ENCODE measurements at regions not wholly inside any gene's neighbourhood (a gene's known extent, or its start where the extent isn't known, plus 50 kb on each side); places are given as distances from the start of the nearest gene placed in this dataset.

DNA sequence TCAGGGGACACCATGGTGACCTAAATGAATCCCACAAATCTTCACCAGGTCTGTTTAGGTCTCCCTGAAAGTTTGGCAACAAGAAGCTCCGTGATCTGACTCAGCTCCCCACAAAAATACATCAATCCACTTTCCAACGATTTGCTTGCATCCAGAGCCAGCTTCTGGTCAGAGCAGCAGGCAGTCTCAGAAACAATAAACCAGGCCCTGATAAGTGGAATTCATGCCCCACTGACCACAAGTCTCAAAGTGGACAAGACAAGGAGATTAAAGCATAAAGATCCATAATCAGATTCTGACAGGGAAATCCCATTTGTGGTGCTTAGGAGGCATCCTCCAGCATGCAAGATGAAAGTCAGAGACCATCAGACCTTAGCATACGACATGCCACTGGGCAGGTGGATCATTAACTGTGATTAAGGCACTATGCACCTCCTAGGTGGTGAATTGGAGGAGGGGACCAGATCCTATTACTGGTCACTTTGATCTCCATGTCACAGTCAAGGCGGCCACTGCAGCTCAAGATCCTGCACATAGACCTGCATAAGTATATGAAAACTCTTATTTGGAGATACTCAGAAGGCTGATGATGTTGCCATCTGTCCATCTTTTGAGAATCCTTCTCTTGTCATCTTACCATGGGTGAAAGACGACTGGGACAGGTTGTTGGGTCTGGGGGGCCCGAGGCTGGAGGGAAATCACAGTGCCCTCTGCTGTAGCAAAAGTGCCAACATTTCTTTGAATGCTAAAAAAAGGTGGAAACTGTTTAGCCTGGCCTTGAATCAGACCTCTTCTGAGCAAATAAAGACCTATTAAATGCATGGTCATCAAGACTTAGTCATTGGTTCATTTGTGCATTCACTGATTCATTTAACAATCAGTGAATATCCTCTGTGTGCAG is 309.2 kb upstream of the CCL2 start:
- Mint-ChIP-seq H3K4me3 (no peak overlapping the region), H3K9me3 (no peaks in the 10 kb centered on the region), H3K27me3 (ENCODE audit: low read depth) (peaks cover 49% of the 10 kb centered on the region), H3K27ac (no peak overlapping the region), H3K4me1 (peaks cover 4% of the 10 kb centered on the region), H3K36me3 (no peaks in the 10 kb centered on the region)
- TF ChIP-seq, protein P1, sequence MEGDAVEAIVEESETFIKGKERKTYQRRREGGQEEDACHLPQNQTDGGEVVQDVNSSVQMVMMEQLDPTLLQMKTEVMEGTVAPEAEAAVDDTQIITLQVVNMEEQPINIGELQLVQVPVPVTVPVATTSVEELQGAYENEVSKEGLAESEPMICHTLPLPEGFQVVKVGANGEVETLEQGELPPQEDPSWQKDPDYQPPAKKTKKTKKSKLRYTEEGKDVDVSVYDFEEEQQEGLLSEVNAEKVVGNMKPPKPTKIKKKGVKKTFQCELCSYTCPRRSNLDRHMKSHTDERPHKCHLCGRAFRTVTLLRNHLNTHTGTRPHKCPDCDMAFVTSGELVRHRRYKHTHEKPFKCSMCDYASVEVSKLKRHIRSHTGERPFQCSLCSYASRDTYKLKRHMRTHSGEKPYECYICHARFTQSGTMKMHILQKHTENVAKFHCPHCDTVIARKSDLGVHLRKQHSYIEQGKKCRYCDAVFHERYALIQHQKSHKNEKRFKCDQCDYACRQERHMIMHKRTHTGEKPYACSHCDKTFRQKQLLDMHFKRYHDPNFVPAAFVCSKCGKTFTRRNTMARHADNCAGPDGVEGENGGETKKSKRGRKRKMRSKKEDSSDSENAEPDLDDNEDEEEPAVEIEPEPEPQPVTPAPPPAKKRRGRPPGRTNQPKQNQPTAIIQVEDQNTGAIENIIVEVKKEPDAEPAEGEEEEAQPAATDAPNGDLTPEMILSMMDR (IDR thresholded peaks at IDR 0.05; ENCODE audit: unreplicated experiment): no peak
- DNase-seq (ENCODE audit: low spot score in 2 of 2, unreplicated experiment in 2 of 2): no peak

DNA sequence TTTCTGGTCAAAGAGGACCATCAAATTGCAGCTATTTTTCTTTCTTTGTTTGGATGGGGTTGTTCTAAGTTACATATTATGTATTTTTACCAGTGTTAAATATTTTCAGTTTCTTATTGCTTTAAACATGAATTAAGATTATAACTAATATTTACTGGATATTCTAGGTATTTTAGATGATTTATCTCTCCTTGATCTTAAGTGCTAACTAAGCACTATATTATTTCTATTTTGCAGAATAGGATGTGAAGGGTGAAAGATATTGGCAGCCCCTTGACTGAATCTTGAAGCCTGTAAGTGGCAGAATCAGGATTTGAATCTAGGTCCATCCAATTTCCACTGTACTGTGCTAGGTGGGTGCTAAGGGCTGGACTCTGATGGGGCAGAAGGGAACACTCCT is 307.3 kb upstream of the CCL2 start:
- Mint-ChIP-seq H3K36me3 (no peaks in the 10 kb centered on the region), H3K27me3 (ENCODE audit: low read depth) (peaks cover 49% of the 10 kb centered on the region), H3K4me3 (no peak overlapping the region), H3K9me3 (no peaks in the 10 kb centered on the region), H3K27ac (no peak overlapping the region), H3K4me1 (no peaks in the 10 kb centered on the region)
- TF ChIP-seq, protein P1 (IDR thresholded peaks at IDR 0.05; ENCODE audit: unreplicated experiment): no peak
- DNase-seq (ENCODE audit: low spot score in 2 of 2, unreplicated experiment in 2 of 2): no peak

DNA sequence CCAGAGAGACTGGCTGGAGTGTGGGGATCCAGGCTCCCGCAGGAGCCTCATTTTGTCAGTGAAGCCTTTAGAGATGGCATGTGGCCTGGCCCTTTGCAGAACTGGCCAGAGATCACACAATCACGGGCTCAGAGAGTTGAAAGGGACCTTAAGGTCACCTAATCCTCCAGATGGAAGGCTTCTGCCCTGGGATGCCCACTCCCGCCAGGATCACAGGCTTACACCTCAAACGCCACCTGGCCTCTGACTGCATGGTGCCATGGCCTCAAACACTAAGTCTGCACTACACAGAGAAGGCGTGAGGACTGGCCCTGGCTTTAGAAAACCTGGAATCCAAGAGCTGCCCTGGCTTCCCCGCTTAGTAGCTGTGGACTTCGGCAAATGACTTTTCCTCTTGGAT is 306.8 kb upstream of the CCL2 start:
- TF ChIP-seq, protein P1 (IDR thresholded peaks at IDR 0.05; ENCODE audit: unreplicated experiment): no peak
- DNase-seq (ENCODE audit: low spot score in 2 of 2, unreplicated experiment in 2 of 2): no peak
- Mint-ChIP-seq H3K36me3 (no peaks in the 10 kb centered on the region), H3K9me3 (no peaks in the 10 kb centered on the region), H3K27me3 (ENCODE audit: low read depth) (peaks cover 46% of the 10 kb centered on the region), H3K4me1 (no peaks in the 10 kb centered on the region), H3K4me3 (no peak overlapping the region), H3K27ac (no peak overlapping the region)

DNA sequence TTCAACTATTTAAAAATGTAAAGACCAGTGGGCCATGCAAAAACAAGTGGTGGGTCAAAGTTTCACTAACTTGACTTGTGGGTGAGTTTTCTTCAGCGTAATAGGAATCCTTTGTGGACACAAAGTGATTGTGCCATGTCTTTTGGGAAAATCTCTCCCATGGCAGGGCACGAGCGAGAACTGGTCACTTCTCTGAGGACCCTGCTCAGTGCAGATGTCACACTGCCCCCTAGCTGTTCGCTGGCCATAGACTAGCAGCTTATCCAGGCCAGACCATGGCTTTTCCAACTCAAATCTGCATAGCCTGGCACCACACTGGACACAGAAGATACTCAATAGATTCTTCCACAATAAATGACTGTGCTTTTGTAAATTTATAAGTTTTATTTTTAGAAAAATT is 306.0 kb upstream of the CCL2 start:
- TF ChIP-seq, protein P1 (IDR thresholded peaks at IDR 0.05; ENCODE audit: unreplicated experiment): no peak
- Mint-ChIP-seq H3K27me3 (ENCODE audit: low read depth) (peaks cover 51% of the 10 kb centered on the region), H3K4me3 (no peak overlapping the region), H3K9me3 (no peaks in the 10 kb centered on the region), H3K36me3 (no peaks in the 10 kb centered on the region), H3K4me1 (no peaks in the 10 kb centered on the region), H3K27ac (no peak overlapping the region)
- no peak for DNase-seq (ENCODE audit: low spot score in 2 of 2, unreplicated experiment in 2 of 2)

DNA sequence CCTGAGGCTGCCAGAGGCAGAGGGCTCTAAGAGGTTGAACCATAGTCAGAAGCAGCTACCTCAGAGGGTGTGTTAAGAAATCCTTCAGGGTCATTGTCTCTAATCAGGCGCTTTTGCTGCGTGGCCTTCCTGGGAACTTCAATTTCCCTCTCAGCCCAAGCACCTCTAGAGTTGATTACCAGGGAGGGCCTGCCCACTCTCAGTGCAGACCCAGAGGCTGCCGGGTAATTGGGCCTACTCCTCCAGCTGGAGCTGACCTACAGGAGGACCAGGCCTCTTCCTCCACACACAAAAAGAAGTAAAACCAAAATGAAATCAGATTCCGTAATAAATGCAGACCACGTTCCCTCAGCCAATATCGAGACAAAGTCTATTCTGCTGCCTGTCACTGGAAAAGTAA is 305.0 kb upstream of the CCL2 start:
- Mint-ChIP-seq H3K36me3 (no peaks in the 10 kb centered on the region), H3K27me3 (ENCODE audit: low read depth) (peaks cover 51% of the 10 kb centered on the region), H3K27ac (no peak overlapping the region), H3K9me3 (no peaks in the 10 kb centered on the region), H3K4me3 (no peak overlapping the region), H3K4me1 (no peaks in the 10 kb centered on the region)
- DNase-seq (ENCODE audit: low spot score in 2 of 2, unreplicated experiment in 2 of 2): no peak
- TF ChIP-seq, protein P1 (IDR thresholded peaks at IDR 0.05; ENCODE audit: unreplicated experiment): no peak

All from mesothelial cell of epicardium (in vitro differentiated cells).